GM18505 (cell line): ENCODE measurements at regions not wholly inside any gene's neighbourhood (a gene's known extent, or its start where the extent isn't known, plus 50 kb on each side); places are given as distances from the start of the nearest gene placed in this dataset.

Source experiments
- ATAC-seq: cut with Tn5 transposase; IDR thresholded peaks from one replicate; pipeline ENCODE4 v1.9.1; 2021; ENCODE audit not compliant: unreplicated experiment
- POLR2A ChIP-seq: IDR thresholded peaks from 4 replicates; pipeline ENCODE4 v1.6.1; 2011; ENCODE audit warnings: borderline replicate concordance; ENCODE audit not compliant: insufficient read depth, insufficient read length; ENCODE audit errors: extremely low read depth

DNA sequence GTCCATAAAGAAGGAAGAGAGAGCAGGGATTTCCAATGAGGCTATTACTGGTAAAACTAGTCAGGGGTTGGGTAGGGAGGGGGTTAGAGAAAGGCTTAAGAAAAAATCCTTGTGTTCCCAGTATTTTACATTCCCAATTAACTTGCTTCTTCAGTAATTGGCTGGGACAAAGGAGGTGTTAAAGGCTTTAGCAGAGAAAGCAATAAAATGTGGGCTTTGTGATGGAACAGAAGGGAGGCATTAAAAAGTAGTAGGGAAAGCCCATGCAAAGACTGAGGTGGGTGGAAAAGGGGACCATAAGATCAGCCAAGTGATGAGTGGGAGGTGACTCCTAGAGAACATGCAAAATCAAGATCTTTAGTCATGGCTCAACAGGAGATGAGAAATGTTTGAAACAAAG is 1467.2 kb downstream of the RPA4 start:
- no peak for TF ChIP-seq POLR2A
- no peak for ATAC-seq

DNA sequence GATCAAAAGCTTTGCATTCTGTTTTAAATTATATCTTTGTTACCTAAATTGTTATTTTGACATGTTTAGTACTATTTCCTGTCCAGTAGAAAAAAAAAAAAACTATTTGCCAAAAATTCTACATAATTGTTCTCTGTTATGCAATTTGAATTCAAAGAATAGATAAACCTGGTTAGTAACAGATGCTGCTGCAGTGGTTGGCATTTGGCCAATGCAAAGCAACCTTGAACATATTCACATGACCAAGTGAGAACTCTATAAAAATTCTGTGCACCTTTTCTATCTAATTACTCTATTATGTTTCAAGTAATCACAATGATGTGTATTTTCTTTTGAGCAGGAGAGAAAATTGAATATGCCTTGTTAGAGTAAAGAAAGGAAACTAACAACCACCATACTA is 1473.4 kb downstream of the RPA4 start:
- TF ChIP-seq POLR2A = no peak
- no peak for ATAC-seq

DNA sequence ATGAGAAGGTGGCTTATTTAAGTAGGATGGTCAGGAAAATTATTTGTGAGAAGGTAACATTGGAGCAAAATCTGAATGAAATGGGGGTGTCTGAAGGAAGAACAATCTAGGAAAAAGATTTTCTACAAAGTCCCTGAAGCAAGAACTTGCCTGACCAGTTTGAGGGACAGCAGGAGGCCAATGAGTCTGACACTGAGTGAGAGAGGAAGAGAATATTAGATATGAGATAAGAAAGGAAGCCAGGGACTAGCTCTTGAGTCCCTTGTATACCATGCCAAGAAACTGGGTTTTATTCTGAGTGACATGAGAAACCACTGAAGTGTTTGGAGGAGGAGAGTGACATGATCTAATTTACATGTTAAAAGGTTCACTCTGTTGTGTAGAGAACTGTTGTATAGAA is 1478.9 kb downstream of the RPA4 start:
- TF ChIP-seq POLR2A = no peak
- no peak for ATAC-seq

DNA sequence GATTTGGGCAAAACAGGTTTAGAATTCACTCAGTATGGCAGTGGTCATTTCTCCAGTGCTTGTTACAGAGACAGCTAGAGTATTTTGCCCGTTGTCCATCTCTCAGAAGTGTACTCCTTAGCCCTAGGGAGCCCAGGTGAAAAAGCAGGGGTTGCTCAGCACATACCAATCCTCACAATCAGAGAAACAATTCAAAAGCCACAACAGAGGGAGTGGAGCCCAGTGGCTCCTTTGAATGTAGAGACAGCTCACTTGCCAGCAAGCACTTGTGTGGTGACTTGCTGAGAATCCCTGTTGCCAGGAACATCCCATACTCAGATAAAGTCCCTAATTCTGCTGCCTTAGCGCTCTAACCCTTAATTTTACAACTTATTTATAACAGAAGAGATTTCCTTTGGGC is 1488.3 kb downstream of the RPA4 start:
- TF ChIP-seq POLR2A = no peak
- no peak for ATAC-seq

DNA sequence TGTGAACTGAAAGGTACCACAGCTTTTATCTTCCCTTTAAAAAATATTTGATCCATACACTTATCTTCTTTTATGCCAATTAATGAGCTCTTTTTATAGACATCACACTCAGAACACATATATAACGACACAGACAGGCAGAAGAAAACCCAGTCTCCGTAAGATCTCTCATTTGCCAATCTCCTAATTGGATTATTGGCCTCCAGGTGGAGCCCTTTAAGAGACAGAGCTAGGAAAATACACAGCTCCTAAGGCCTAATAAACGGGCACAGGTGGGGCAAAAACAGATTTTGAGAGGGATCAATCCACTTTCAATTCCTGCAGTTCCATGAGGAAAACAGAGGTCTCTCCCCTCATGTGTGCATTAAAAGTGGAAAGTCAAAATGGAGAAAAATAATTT is 1495.4 kb downstream of the RPA4 start:
- no peak for TF ChIP-seq POLR2A
- no peak for ATAC-seq

DNA sequence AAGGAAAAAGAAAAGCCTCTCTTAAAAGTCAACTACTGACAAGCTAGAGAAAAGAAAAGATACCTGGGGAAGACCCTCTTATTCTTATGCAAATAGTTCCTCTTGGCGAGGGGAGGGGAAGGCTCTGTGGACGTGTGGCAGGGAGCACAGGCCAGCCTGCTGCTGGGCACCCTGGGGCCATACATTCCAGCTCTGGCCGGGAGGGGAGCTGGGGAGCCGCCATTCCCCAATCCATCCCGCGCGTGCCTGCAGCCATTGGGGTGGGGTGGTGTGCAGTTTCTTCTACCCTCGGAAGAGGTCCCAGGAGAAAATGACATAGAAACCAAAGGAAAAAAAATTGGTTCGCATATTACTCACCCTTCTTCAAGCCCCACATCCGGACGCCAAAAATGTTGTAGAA is 1496.4 kb downstream of the RPA4 start:
- ATAC-seq = no peak
- no peak for TF ChIP-seq POLR2A

DNA sequence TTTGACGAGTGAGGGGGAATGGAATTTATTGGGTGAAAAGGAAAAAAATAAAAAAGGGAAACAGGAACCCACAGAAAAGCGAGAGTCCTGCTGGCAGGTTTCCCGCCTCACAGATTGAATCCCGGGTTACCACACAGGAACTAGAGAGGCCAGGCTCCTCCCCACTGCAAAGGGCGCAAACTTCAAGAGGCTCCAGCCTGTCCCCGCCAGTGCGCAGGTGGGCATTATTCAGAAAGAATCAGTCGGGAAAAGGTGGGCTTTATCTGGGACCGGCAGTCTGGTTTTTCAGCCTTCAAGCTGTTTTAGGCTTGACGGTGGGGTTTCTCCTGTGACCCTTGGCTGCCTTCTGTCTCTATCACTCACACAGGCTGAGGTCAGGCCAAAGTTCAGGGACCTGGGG is 1496.8 kb downstream of the RPA4 start:
- no peak for TF ChIP-seq POLR2A
- ATAC-seq = no peak

DNA sequence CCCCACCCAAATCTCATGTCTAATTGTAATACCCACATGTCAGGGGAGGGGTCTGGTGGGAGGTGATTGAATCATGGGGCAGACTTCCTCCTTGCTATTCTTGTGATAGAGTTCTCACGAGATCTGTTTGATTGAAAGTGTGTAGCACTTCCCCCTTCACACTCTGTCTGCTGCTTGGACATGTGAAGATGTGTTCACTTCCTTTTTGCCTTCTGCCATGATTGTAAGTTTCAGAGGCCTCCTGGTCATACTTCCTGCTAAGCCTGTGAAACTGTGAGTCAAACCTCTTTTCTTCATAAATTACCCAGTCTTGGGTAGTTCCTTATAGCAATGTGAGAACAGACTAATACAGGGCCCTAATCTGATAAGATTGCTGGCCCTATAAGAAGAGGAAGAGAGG is 1514.8 kb downstream of the RPA4 start:
- no peak for TF ChIP-seq POLR2A
- no peak for ATAC-seq

DNA sequence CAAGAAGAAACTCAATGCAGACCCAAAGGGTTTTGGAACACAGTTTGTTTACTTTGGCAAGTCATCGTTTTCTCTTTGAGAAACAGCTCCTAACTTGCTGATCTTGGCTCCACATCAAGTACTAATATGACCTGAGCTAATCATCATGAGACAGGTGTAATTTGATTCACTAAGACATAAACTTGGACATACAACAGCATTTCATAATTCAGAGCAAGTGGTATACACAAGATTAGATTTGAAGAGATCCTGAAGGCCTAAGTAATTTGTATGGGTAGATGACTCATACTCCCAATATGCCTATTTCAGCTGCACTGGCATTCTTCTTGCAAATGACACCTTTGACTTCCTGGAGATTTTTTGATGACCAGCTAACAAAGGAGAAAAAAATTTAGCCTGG is 1521.7 kb downstream of the RPA4 start:
- no peak for TF ChIP-seq POLR2A
- ATAC-seq = no peak

DNA sequence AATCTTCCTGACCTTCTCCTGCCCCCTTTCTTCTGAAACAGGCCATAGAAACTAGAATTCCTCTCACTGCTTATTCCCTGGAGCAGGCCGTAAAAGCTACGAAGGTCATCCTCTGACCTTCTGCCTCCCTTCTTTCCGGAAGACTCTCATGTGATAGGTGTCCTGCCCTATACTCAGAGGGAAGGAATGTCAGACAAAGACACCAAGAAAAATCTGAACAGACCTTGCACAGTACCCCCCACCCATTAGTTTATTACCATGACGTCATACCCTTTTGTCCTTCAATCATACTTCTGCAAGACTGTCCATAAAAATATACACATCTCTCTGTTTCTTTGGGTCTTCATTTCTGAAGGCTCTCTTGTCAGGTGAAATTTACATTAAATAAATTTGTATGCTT is 1523.9 kb downstream of the RPA4 start:
- no peak for TF ChIP-seq POLR2A
- no peak for ATAC-seq

DNA sequence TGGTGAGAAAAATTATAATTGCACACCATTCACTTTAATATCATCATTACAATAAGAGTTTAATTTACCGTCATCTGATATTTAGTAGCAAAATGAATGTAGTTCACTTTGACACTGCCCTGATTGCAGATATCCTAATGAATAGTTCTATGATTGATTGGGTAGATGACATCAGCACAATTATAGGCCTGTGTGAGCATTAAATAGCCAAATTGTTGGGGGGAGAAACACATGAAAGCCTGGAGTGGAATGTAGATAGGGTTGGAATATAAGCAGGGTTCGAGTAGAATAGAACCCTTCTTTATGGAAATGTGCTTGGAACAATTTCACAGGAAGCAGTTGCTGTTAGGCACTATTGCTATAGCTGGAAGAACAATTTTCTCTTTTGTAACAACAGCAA is 1526.2 kb downstream of the RPA4 start:
- no peak for ATAC-seq
- TF ChIP-seq POLR2A = no peak

DNA sequence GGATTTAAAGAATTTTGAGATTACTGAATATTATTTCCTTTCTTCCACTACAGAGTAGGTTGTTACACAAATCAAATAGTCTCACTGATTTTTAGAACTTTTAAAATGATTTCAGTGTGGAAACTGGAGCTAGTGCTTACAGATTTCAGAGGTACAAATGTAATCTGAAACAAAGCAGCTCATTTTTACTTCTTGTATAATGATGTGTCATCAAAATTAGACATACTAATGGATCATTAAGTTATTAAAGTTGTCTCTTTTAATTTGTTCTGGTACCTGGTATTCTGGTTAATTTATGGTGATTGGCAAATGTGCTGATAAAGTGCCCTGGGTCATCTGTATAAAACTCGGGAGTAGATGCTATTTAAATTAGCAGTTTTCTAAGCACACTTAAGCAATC is 1528.3 kb downstream of the RPA4 start:
- no peak for ATAC-seq
- no peak for TF ChIP-seq POLR2A

DNA sequence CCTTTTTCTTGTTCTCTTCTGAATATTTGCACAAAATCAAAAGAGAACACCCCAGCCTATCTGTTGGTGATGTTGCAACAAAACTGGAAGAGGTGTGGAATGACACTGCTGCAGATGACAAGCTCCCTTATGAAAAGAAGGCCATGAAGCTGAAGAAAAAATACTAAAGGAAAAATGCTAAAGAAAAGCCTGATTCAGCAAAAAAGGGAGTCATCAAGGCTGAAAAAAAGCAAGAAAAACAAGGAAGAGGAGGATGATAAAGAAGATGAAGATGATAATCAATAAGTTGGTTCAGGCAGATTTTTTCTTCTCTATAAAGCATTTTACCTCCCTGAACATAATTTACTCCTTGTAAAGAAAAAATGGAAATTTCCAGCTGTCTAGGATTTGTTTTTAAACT is 1538.8 kb downstream of the RPA4 start:
- ATAC-seq = no peak
- TF ChIP-seq POLR2A = no peak

DNA sequence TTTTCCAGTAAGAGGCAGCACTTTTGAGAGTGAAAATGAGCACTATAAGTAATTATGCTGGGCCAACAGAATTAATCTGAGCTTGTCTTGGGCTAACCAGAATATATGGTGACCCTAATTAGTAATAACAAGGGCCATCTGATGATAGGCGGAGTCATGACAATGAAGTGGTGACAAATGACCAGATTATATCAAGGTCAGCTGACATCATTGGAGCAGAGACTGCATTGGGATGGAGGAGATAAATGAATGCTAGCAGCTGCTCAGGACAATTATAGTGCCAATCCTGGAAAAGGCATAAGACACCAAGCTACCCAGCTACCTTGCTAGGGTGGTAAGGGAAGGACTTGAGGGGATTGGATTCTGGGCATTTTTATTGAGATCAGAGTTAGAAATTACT is 1548.7 kb downstream of the RPA4 start:
- TF ChIP-seq POLR2A = no peak
- no peak for ATAC-seq

DNA sequence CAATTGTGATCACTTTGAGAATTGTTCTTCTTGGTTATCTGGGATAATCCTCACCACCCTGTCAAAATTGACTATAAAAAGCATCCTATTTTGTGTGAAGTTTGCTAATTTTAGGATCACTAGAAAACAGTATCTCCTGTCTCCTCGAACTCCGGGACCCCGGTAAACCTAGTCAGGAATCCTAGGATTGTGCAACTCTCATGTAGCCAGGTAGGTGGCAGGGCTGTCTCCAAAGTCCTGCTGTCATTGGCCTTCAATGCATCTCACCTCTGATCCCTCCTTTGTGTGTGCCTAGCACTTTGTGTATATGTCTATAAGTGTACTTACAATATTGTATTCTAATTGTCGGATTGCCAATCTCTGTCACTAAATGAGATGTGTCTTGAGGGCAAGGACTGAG is 1564.8 kb downstream of the RPA4 start:
- no peak for TF ChIP-seq POLR2A
- no peak for ATAC-seq
